Gastrocnemius medialis (tissue), 4 donors: ENCODE measurements at regions not wholly inside any gene's neighbourhood (a gene's known extent, or its start where the extent isn't known, plus 50 kb on each side); places are given as distances from the start of the nearest gene placed in this dataset.

Source experiments
- ATAC-seq, 2 donors: fragments of 150-250 bp; one replicate each; pipeline ENCODE4 v1.9.1; 2016
- DNase-seq, 2 donors: peaks; one replicate each; pipeline ENCODE4 v3.0.0-alpha.2; 2019
- H3K27ac ChIP-seq, 4 donors: fragments of 200-600 bp; sonication (generic); 1 replicate in 1 of 4; 2 replicates in 3 of 4; pipeline ENCODE4 v1.5.1; 2016 to 2018; ENCODE audit warnings: mild to moderate bottlenecking in 2 of 4, moderate library complexity in 1 of 4
- H3K27me3 ChIP-seq, 3 donors: fragments of 200-600 bp; sonication (generic) in 2 of 3; 1 replicate in 1 of 3; 2 replicates in 2 of 3; pipeline versions ENCODE4 v1.5.1 to v1.6.0; 2016 to 2019; ENCODE audit warnings: mild to moderate bottlenecking in 1 of 3, moderate library complexity in 1 of 3
- H3K36me3 ChIP-seq, 2 donors: fragments of 200-600 bp; sonication (generic) in 1 of 2; one replicate each; pipeline ENCODE4 v1.5.1; 2017 to 2018
- H3K4me1 ChIP-seq, 2 donors: fragments of 200-600 bp; sonication (generic) in 1 of 2; one replicate each; pipeline ENCODE4 v1.5.1; 2016 to 2017; ENCODE audit warnings: mild to moderate bottlenecking in 2 of 2
- H3K4me3 ChIP-seq, 4 donors: fragments of 200-600 bp; sonication (generic) in 3 of 4; 1 replicate in 1 of 4; 2 replicates in 3 of 4; pipeline ENCODE4 v1.5.1; 2016 to 2019; ENCODE audit warnings: mild to moderate bottlenecking in 2 of 4
- H3K9me3 ChIP-seq, 3 donors: fragments of 200-600 bp; sonication (generic) in 2 of 3; 1 replicate in 1 of 3; 2 replicates in 2 of 3; pipeline ENCODE4 v1.5.1; 2016 to 2019
- CTCF ChIP-seq, 5 experiments: fragments of 450-650 bp in 3 of 5; fragments of 200-600 bp in 2 of 5; sonication (generic) in 2 of 5; IDR thresholded peaks in 4 of 5; conservative IDR thresholded peaks in 1 of 5; 1 replicate in 4 of 5; 2 replicates in 1 of 5; pipeline ENCODE4 v1.5.1; 2016 to 2019; ENCODE audit warnings: antibody characterized with exemption in 5 of 5, mild to moderate bottlenecking in 3 of 5, moderate library complexity in 3 of 5
- POLR2A ChIP-seq, 2 donors: fragments of 450-650 bp; IDR thresholded peaks; one replicate each; pipeline ENCODE4 v1.6.1; 2017; ENCODE audit warnings: antibody characterized with exemption in 2 of 2, mild to moderate bottlenecking in 2 of 2, moderate library complexity in 2 of 2
- in situ Hi-C, 4 donors: fragments of 200-750 bp; cut with MboI; loops; one replicate each; pipeline versions ENCODE4 v1.15.0 to v1.8.0; 2017; ENCODE audit warnings: low sequenced_read_pairs in 4 of 4
- intact Hi-C: fragments of 100-400 bp; cut with DNase I; formaldehyde crosslinking; loops from one replicate; pipeline ENCODE4 v1.15.1; 2023; ENCODE audit warnings: low total_unique reads

GRCh38 chr12:20259786-20260185, 108.6 kb upstream of the PDE3A start:
- Histone ChIP-seq H3K9me3 (no peaks in the 10 kb centered on the region), H3K27me3 (no peaks in the 10 kb centered on the region), H3K4me1 (no peaks in the 10 kb centered on the region), H3K27ac (no peak overlapping the region), H3K36me3 (no peaks in the 10 kb centered on the region), H3K4me3 (no peak overlapping the region)
- no peak for TF ChIP-seq CTCF (IDR thresholded peaks at IDR 0.05 in 4 of 5, conservative IDR thresholded peaks at IDR 0.05 in 1 of 5)
- TF ChIP-seq POLR2A (IDR thresholded peaks at IDR 0.05): no peak
- no peak for DNase-seq
- intact Hi-C loops: no loop called here
- in situ Hi-C loops: no loop called here
- no peak for ATAC-seq

GRCh38 chr12:20260851-20261250, 107.5 kb upstream of the PDE3A start:
- Histone ChIP-seq H3K27me3 (no peaks in the 10 kb centered on the region), H3K36me3 (no peaks in the 10 kb centered on the region), H3K4me1 (no peaks in the 10 kb centered on the region), H3K27ac (no peak overlapping the region), H3K9me3 (no peaks in the 10 kb centered on the region), H3K4me3 (no peak overlapping the region)
- DNase-seq (no peak), ATAC-seq (no peak)
- TF ChIP-seq POLR2A (IDR thresholded peaks at IDR 0.05) (no peak), CTCF (IDR thresholded peaks at IDR 0.05 in 4 of 5, conservative IDR thresholded peaks at IDR 0.05 in 1 of 5) (no peak)
- in situ Hi-C loops: no loop called here
- intact Hi-C loops: no loop called here

GRCh38 chr12:20262119-20262518, 106.2 kb upstream of the PDE3A start:
- no peaks in the 10 kb centered on the region for H3K9me3 ChIP-seq
- no peak for TF ChIP-seq CTCF (IDR thresholded peaks at IDR 0.05 in 4 of 5, conservative IDR thresholded peaks at IDR 0.05 in 1 of 5)
- no peak for TF ChIP-seq POLR2A (IDR thresholded peaks at IDR 0.05)

GRCh38 chr12:20264026-20264425, 104.3 kb upstream of the PDE3A start:
- no peak overlapping the region for H3K27ac ChIP-seq
- ATAC-seq (no peak), DNase-seq (no peak)
- H3K36me3 ChIP-seq: no peaks in the 10 kb centered on the region
- intact Hi-C loops: no loop called here
- no peaks in the 10 kb centered on the region for H3K9me3 ChIP-seq
- H3K4me1 ChIP-seq: no peaks in the 10 kb centered on the region
- TF ChIP-seq CTCF (IDR thresholded peaks at IDR 0.05 in 4 of 5, conservative IDR thresholded peaks at IDR 0.05 in 1 of 5) (no peak), POLR2A (IDR thresholded peaks at IDR 0.05) (no peak)
- in situ Hi-C loops: no loop called here
- H3K4me3 ChIP-seq: no peak overlapping the region
- no peaks in the 10 kb centered on the region for H3K27me3 ChIP-seq

More at GRCh38 chr12:20262119-20262518, 106.2 kb upstream of the PDE3A start:
- Histone ChIP-seq H3K4me3 (no peak overlapping the region), H3K36me3 (no peaks in the 10 kb centered on the region), H3K27me3 (no peaks in the 10 kb centered on the region), H3K27ac (no peak overlapping the region), H3K4me1 (no peaks in the 10 kb centered on the region)
- in situ Hi-C loops: no loop called here
- DNase-seq (no peak), ATAC-seq (no peak)
- intact Hi-C loops: no loop called here

- Histone ChIP-seq H3K4me3 (no peak overlapping the region), H3K4me1 (no peaks in the 10 kb centered on the region), H3K9me3 (no peaks in the 10 kb centered on the region), H3K36me3 (no peaks in the 10 kb centered on the region), H3K27me3 (no peaks in the 10 kb centered on the region), H3K27ac (no peak overlapping the region)
- TF ChIP-seq CTCF (IDR thresholded peaks at IDR 0.05 in 4 of 5, conservative IDR thresholded peaks at IDR 0.05 in 1 of 5) (no peak), POLR2A (IDR thresholded peaks at IDR 0.05) (no peak)
- intact Hi-C loops: no loop called here
- ATAC-seq (no peak), DNase-seq (no peak)
- in situ Hi-C loops: no loop called here
Measured at GRCh38 chr12:20264608-20265114, 103.7 kb upstream of the PDE3A start.
